ENCODE measurements at regions not wholly inside any gene's neighbourhood (a gene's known extent, or its start where the extent isn't known, plus 50 kb on each side); places are given as distances from the start of the nearest gene placed in this dataset.
"Not testable (repeated sequence)": the region's sequence is repeated elsewhere in the genome, so short reads cannot be mapped to it uniquely, and the experiment has no call there.

DNA sequence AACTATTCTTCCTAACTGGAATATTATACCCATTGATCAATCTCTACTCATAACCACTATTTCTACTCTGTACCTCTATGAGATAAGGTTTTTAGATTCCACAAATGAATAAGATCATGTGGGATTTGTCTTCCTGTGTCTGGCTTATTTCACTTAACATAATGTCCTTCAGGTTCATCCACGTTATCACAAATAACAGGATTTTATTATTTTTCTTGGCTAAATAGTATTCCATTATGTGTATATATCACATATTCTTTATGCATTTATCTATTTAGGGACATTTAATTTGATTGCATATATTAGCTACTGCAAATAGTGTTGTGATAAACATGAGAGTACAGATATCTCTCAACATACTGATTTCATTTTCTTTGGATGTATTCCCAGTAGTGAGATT, 823.0 kb upstream of the ADGRB3 start:
- no peak for DNase-seq (ENCODE audit: low read depth in 4 of 4, low spot score in 2 of 4)

DNA sequence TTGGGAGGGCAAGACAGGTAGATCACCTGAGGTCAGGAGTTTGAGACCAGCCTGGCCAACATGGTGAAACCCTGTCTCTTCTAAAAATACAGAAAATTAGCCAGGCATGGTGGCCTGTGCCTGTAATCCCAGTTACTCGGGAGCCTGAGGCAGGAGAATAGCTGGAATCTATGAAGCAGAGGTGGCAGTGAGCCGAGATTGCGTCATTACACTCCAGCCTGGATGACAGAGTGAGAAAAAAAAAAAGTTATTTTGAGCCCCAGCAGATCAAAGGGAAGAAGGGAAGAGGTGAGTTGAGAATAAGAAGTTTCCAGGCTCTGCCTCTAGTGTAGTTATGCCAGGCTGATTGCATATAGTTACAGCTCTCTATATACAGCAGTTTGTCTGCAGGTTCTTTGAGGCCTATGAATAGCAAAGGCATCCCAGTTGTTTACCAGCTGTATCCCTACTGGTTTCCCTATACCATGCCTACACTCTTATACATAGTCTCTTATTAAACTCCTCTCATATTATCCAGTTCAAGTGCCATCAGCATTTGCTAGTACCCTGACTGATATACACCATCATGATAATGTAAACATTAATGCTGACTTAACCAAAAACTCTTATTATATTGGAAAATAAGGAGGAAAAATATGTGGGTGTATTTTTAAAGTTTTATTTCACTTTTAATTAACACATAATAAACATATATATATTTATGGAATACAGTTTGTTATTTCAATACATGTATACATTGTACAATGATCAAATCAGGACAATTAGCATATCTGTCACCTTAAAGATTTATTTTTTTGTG, 823.6 kb upstream of the ADGRB3 start:
- DNase-seq (ENCODE audit: low read depth in 4 of 4, low spot score in 2 of 4), result no peak

DNA sequence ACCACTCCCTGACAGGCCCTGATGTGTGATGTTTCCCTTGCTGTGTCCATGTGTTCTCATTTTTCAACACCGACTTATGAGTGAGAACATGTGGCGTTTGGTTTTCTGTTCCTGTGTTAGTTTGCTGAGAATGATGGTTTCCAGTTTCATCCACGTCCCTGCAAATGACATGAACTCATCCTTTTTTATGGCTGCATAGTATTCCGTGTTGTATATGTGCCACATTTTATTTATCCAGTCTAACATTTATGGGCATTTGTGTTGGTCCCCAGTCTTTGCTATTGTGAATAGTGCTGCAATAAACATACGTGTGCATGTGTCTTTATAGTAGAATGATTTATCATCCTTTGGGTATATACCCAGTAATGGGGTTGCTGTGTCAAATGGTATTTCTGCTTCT, 830.3 kb upstream of the ADGRB3 start:
- DNase-seq (ENCODE audit: low read depth in 4 of 4, low spot score in 2 of 4), result not testable (repeated sequence)

DNA sequence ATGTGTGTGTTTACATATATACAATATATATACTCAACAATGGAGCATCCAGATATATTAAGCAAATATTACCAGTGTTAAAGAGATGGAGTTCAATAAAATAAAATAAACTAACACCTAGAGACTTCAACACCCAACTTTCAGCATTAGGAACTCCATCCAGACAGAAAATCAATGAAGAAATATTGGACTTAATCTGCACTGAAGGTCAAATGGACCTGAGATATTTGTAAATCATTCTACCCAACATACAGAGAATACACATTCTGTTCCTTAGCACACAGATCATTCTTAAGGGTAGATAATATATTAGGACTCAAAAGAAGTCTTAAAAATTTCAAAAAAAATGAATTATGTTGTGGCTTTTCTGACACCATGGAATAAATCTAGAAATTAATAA, 832.3 kb upstream of the ADGRB3 start:
- no peak for DNase-seq (ENCODE audit: low read depth in 4 of 4, low spot score in 2 of 4)

DNA sequence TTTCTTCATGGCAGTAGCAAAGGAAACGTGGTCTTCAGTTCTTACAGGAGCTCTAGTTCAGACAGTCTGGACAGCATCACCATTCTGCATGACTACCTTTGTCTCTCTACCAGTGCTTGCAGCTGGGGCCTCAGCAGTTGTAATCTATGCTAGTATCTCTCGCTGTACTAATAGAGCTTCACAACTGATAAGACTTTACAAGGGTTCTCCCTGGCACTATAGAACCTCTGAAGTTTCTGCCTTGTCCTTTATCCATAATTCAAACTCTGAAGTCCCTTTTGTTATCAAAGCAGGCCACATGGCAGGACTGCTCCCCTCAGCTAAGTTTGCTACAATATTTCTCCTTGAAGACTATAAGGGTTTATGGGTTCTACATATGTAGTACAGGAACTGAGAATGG, 842.1 kb upstream of the ADGRB3 start:
- DNase-seq (ENCODE audit: low read depth in 4 of 4, low spot score in 2 of 4), result no peak

DNA sequence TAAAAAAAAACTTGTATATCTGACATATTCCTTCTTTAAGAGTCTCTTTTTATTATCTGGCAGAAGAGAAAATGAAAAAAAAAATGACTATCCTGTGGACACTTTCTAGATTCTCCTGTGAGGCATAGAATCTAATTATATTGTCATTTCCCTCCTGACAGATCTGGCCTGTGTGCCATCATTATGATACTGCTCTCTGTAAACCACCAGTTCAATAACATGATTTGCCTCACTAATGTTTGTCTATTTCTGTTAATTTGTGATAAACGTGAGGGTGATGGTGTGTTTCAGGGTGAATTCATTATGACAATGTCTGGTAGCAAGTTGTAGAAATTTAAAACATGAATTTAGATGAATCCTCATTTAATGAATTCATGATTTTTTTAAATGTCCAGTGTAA, 844.5 kb upstream of the ADGRB3 start:
- DNase-seq (ENCODE audit: low read depth in 4 of 4, low spot score in 2 of 4), result no peak

DNA sequence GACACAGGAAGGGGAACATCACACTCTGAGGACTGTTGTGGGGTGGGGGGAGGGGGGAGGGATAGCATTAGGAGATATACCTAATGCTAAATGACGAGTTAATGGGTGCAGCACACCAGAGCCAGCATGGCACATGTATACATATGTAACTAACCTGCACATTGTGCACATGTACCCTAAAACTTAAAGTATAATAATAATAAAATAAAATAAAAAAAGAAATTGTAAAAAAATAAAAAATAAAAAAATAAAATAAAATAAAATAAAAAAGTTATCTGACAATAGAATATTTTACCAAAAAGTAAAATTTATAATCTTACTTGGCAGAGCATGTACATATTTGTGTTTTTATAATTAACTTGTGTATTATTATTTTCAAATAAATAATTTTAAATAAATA, 848.0 kb upstream of the ADGRB3 start:
- not testable (repeated sequence) for DNase-seq (ENCODE audit: low read depth in 4 of 4, low spot score in 2 of 4)

DNA sequence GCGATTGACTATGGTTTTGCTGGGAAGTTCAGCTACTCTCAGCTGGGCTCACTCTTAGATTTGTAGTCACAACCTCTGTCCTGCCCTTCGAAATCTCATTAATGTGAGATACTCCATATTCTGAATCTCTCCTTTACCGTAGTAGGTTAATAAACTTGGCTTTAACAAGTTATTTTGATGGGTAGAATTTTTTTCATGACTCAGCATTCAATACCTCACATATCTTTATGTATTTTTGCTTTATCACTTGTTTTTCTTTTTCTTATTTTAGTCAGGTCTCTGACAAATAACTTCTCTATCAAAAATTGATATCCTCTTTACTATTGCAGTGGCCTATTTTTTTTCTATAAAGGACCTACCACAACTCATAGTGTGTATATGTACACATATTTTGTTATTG, 855.2 kb upstream of the ADGRB3 start:
- no peak for DNase-seq (ENCODE audit: low read depth in 4 of 4, low spot score in 2 of 4)

DNA sequence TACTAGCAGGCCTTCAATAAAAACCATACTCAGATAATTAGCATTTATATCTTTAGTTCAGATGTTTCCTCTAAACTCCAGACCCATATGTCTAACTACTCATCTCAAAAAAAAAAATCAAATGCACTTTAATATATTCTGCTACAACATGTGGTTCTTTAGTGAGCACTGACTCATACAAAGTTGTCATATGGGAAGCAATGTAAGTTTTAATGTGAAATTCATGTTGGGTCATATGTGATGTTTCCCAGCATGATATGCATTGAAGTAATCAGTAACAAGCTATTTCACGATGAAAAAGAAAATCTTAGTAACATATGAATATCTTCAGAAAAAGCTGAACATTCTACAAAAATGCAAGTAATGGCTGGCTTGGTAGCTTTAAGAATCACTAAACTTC, 859.7 kb upstream of the ADGRB3 start:
- DNase-seq (ENCODE audit: low read depth in 4 of 4, low spot score in 2 of 4), result no peak

DNA sequence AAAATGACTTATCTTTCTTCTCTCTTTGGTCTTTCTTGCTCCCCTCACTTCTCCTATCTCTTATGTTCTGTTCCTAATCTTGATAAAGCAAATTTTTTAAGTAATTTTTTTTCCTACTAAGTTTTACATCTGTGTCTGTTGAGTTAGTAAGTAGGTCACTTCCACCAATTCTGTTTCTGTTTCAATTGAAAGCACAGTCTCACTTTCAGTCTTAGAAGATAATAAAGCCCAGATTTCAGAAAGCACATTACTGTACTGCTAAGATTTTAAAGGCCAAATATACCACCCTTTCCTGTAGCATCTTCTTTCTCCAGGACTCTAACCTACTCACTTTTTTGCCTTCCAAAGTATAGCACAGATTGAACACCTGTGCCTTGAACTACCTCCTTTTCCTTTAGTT, 866.1 kb upstream of the ADGRB3 start:
- no peak for DNase-seq (ENCODE audit: low read depth in 4 of 4, low spot score in 2 of 4)

DNA sequence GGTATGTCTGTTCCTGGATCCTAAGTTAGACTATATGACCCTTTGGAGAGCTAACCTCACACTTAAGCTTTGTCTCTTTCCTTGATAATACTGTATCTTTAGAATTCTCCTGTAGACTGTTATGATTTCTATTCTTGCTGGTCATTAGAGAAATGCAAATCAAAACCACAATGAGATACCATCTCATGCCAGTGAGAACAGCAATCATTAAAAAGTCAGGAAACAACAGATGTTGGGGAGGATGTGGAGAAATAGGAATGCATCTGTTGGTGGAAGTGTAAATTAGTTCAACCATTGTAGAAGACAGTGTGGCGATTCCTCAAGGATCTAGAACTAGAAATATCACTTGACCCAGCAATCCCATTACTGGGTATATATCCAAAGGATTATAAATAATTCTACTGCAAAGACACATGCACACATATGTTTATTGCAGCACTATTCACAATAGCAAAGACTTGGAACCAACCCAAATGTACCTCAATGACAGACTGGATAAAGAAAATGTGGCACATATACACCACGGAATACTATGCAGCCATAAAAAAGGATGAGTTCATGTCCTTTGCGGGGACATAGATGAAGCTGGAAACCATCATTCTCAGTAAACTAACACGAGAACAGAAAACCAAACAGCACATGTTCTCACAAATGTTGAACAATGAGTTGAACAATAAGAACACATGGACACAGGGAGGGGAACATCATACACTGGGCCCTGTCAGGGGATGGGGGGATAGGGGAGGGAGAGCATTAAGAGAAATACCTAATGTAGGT, 867.8 kb upstream of the ADGRB3 start:
- not testable (repeated sequence) for DNase-seq (ENCODE audit: low read depth in 4 of 4, low spot score in 2 of 4)

DNA sequence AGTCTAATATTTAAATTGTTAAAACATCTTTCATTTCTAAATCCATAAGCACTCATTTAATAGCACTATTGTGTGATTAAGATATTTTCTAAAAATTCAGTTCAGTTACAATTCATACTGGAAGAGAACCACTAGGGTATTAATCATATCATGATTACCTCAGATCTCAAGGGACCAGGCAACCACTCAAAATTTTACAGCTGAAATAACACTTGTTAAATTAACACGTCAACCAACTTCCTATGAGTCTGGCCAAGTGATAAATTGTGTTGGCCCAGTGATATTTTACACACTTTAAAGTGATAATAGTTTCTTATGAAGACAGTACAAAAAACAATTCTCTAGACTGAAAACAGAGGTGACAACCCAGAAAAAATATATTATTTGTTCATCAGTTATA, 869.0 kb upstream of the ADGRB3 start:
- no peak for DNase-seq (ENCODE audit: low read depth in 4 of 4, low spot score in 2 of 4)

DNA sequence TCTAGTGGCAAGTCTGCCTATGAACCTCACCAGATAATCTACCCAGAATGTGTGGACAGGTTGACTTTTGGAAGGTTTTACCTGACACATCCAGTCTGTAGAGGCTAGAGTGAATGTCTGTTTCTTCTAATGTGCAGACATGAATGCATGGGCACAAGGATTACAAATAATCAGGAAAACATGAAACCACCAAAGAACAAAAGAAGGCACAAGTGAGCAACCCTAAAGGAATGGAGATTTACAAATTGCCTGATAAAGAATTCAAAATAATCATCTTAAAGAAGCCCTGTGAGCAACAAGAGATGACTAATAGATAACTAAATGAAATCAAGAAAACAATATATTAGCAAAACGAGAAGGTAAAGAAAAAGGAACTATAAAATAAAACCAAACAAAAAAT, 876.1 kb upstream of the ADGRB3 start:
- DNase-seq (ENCODE audit: low read depth in 4 of 4, low spot score in 2 of 4), result no peak

DNA sequence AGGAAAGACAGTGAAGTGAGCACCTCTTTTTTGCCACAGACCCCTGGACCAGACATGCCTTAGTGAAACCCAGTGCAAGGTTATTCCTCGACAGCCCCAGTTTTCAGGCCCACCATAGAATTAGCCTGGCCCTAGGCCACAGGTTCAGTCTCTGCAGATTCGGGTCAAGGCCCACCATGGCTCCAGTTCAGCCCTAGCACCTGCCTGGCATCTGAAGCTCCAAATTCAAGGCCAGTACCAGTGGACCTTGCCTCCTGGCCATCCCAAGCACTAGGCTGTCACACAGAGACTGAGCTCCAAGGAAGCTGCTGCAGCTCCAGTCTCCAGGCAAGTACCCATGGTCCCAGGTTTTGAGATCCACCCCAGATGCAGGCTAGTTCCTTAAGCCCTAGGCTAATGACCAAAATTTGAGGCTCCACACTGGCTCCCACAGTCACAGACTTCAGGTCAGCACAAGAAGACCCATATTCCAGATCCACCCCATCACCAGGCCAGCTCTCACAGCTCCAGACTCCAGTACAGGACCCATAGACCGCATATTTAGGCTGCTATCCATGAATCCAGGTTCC, 877.5 kb upstream of the ADGRB3 start:
- DNase-seq (ENCODE audit: low read depth in 4 of 4, low spot score in 2 of 4), result no peak

DNA sequence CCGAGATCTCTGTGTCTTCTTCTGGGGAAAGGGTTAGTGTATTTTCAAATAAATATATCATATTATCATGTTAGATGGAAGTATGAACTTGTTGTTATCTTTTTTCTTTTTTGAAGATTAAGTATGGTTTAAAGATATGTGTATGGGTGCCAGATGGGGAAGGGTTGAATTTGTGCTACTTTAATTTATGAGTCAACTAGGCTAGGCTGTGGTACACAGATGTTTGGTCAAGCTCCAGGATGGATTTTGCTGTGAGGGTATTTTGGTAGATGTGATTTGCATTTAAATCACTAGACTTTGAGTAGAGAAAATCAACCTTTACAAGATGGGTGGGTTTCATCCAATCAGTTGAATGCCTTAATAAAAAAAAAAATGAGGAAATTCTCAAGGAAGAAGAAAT, 886.6 kb upstream of the ADGRB3 start:
- no peak for DNase-seq (ENCODE audit: low read depth in 4 of 4, low spot score in 2 of 4)

DNA sequence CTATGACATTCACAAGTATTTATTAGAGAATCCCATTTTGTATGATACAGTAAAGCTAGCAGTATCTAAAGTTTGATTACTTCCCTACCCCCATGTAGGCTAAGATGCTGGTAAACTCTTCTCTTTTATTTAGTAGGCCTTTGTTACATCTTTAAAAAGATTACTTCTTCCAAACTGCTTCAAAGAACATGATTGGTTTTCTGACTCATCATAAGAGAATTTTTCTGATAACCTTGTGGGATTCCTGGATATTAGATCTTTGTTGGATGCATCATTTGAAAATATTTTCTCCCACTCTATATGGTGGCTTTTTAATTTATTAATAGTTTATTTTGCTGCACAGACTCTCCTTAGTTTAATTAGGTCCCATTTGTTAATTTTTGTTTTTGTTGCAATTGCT, 898.3 kb upstream of the ADGRB3 start:
- no peak for DNase-seq (ENCODE audit: low read depth in 4 of 4, low spot score in 2 of 4)

DNA sequence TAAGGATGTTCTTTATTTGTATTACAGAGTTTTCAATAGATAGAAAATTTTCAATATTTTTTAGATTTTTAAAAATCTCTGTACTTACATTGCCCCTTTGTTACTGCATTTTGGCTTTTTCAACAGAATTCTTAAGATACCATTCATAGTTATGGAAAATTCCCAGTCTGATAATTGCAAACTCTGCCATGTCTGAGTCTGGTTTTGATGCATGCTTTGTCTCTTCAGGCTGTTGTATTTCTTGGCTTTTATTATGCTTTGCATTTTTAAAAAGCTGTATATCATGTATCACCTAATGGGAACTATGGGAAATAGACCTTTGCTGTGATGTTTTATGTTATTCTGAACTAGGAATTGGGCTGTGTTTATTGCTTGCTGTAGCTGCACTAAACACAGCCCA, 898.9 kb upstream of the ADGRB3 start:
- no peak for DNase-seq (ENCODE audit: low read depth in 4 of 4, low spot score in 2 of 4)

DNA sequence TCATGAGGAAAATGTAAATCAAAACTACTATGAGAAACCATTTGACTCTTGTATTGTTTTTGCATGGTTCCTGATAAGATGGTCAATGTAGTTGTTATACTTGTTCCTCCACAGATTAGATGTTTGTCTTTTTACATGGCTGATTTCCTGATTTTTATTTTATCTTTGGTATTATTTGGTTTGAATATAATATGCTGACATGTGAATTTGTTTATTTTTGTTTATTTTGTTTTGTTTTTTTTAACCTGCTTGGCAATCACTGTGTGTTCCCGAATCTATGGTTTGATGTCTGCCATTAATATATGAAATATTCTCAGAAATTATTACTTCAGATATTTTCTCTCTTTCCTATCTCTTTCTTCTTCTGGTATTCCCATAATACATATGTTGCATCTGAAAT, 899.5 kb upstream of the ADGRB3 start:
- no peak for DNase-seq (ENCODE audit: low read depth in 4 of 4, low spot score in 2 of 4)

DNA sequence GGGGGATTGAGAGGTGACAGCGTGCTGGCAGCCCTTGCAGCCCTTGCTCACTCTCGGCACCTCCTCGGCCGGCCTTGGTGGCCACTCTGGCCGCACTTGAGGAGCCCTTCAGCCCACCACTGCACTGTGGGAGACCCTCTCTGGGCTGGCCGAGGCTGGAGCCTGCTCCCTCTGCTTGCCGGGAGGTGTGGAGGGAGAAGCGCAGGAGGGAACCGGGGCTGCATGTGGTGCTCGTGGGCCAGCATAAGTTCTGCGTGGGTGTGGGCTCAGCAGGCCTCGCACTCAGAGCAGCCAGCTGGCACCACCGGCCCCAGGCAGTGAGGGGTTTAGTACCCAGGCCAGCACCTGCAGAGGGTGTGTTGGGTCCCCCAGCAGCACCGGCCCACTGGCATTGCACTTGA, 912.2 kb upstream of the ADGRB3 start:
- DNase-seq (ENCODE audit: low read depth in 4 of 4, low spot score in 2 of 4), result no peak

DNA sequence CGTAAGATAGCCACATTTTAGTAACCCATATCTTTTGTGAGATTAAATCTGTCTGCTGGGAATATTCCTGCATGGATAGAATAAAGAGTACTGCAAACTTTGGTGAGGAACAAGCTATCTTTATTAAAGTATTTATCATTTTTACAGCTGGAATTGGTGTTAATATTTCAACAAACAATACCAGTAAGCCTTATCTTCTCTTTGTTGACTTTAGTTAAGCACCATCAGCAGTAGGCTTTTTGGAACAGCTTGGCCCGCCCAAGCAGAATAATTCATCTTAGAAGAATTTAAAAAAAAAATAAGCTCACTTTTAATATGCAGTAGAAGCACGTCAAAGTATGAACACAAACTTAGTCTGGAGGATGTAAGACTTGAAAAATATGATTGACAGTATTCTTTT, 917.8 kb upstream of the ADGRB3 start:
- no peak for DNase-seq (ENCODE audit: low read depth in 4 of 4, low spot score in 2 of 4)

DNA sequence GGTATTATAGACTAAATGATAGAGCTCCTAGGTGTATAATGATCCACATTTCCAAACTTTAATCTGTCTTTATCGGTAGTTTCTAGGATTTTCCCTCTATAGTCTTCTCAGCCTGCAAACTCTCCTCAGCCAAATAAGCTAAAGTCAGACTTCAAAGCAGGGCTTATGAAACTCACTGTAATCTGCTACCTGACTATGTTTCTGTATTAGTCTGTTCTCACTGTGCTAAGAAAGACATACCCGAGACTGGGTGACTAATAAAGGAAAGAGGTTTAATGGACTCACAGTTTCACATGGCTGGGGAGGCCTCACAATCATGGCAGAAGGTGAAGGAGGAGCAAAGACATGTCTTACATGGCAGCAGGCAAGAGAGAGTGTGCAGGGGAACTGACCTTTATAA, 928.7 kb upstream of the ADGRB3 start:
- DNase-seq (ENCODE audit: low read depth in 4 of 4, low spot score in 2 of 4), result no peak

DNA sequence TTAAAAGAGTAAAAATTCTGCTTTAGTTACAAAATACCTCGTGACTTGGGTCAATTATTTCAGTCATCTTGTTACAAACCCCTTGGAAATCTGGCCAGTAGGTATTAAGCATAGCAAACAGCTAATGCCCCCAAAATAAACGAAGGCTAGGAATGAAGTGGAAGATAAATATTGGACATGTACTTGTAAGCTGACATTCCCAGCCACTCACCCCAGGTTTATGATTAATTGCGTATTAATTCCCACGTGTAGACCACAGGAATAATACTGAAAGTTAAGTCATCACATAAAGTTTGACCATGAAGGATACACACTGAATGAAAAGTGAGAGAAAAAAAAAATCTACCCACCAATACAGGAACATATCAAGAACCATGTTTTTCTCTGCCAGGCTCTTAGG, 936.5 kb upstream of the ADGRB3 start:
- no peak for DNase-seq (ENCODE audit: low read depth in 4 of 4, low spot score in 2 of 4)
